GM12878 (cell line): ENCODE measurements at regions not wholly inside any gene's neighbourhood (a gene's known extent, or its start where the extent isn't known, plus 50 kb on each side); places are given as distances from the start of the nearest gene placed in this dataset.

Experiments used
- ATAC-seq: fragments of 200-7000 bp; cut with Tn5 transposase; 3 replicates; pipeline ENCODE4 v1.9.1; 2020; ENCODE audit warnings: mild to moderate bottlenecking, moderate library complexity
- BruUV-seq: library from RNA; stranded (reverse); fragments of 400-500 nt; replicated peaks from 2 replicates; lab custom pipeline; 2021; lab: Mats Ljungman, UMichigan
- CTCF ChIA-PET: fragments of 300-600 bp; sonication (Branson Sonifier 250); formaldehyde crosslinking; extraction: SDS; loops from one replicate; lab custom pipeline; 2021; ENCODE audit warnings: inconsistent platforms; lab: Yijun Ruan, JAX
- POLR2A ChIA-PET: fragments of 350-600 bp; formaldehyde crosslinking; extraction: SDS; loops from one replicate; lab custom pipeline; 2021; ENCODE audit warnings: inconsistent platforms; lab: Charles Lee
- RAD21 ChIA-PET: fragments of 300-600 bp; sonication (Branson Sonifier 250); formaldehyde crosslinking; loops from one replicate; lab custom pipeline; 2023; ENCODE audit warnings: antibody characterized with exemption; ENCODE audit not compliant: unreplicated experiment; lab: Charles Lee
- SMC1A ChIA-PET: fragments of 300-600 bp; sonication (Branson Sonifier 250); formaldehyde crosslinking; loops from one replicate; lab custom pipeline; 2023; ENCODE audit not compliant: unreplicated experiment, uncharacterized antibody; lab: Charles Lee
- DNase-seq: peaks from one replicate; pipeline ENCODE4 v3.0.0-alpha.2; 2011; ENCODE audit warnings: low read depth, low spot score
- FAIRE-seq: peaks from 3 replicates; lab custom pipeline; 2011; peaks lifted over from hg19 to GRCh38; lab: Jason Lieb, UNC
- H2AFZ ChIP-seq: 2 replicates; pipeline ENCODE4 v1.6.0; 2011; ENCODE audit warnings: low read depth, low read length, control low read depth; ENCODE audit not compliant: control insufficient read depth
- H3K27ac ChIP-seq: 2 replicates; pipeline ENCODE4 v1.5.1; 2011; ENCODE audit warnings: control low read depth; ENCODE audit not compliant: control insufficient read depth, insufficient read depth
- H3K27me3 ChIP-seq, 2 experiments: replicated peaks in 1 of 2; 2 replicates each; pipeline versions ENCODE4 v1.6.0 to v1.6.1; 2011; ENCODE audit warnings: low read length in 1 of 2; ENCODE audit not compliant: control insufficient read depth in 2 of 2, insufficient read depth in 2 of 2
- H3K36me3 ChIP-seq, 2 experiments: 2 replicates each; pipeline ENCODE4 v1.5.1; 2011; ENCODE audit warnings: low read length in 1 of 2; ENCODE audit not compliant: control insufficient read depth in 2 of 2, insufficient read depth in 2 of 2
- H3K4me1 ChIP-seq: 2 replicates; pipeline ENCODE4 v1.6.1; 2011; ENCODE audit warnings: mild to moderate bottlenecking, low read length, moderate library complexity, mixed read lengths; ENCODE audit not compliant: control insufficient read depth, insufficient read depth
- H3K4me2 ChIP-seq: 2 replicates; pipeline ENCODE4 v1.6.0; 2011; ENCODE audit warnings: control low read depth; ENCODE audit not compliant: control insufficient read depth, insufficient read depth
- H3K4me3 ChIP-seq: fragments of 200-600 bp; sonication (generic); 2 replicates; pipeline ENCODE4 v1.5.1; 2016
- H3K79me2 ChIP-seq: 2 replicates; pipeline ENCODE4 v1.6.0; 2011; ENCODE audit warnings: low read length; ENCODE audit not compliant: control insufficient read depth, insufficient read depth
- H3K9ac ChIP-seq: 2 replicates; pipeline ENCODE4 v1.8.0; 2011; ENCODE audit warnings: low read length, control low read depth, mixed read lengths; ENCODE audit not compliant: control insufficient read depth, insufficient read depth
- H3K9me3 ChIP-seq: replicated peaks from 3 replicates; pipeline ENCODE4 v1.5.1; 2011; ENCODE audit warnings: mild to moderate bottlenecking, low read length; ENCODE audit not compliant: control insufficient read depth, insufficient read depth
- H4K20me1 ChIP-seq: 2 replicates; pipeline ENCODE4 v1.6.0; 2011; ENCODE audit not compliant: control insufficient read depth, insufficient read depth
- BCL11A ChIP-seq: IDR thresholded peaks from 2 replicates; pipeline ENCODE4 v1.6.1; 2011; ENCODE audit warnings: low read depth, low read length
- CBX3 ChIP-seq: fragments of 200-600 bp; sonication (generic); IDR thresholded peaks from 2 replicates; pipeline ENCODE4 v1.6.1; 2016; ENCODE audit warnings: low read depth, borderline replicate concordance
- EED ChIP-seq: sonication (generic); IDR thresholded peaks from 2 replicates; pipeline ENCODE4 v1.6.1; 2016; ENCODE audit warnings: antibody characterized with exemption, low read depth
- HDAC6 ChIP-seq: fragments of 200-600 bp; sonication (generic); IDR thresholded peaks from one replicate; pipeline ENCODE4 v1.8.0; 2017; ENCODE audit warnings: antibody characterized with exemption; ENCODE audit not compliant: unreplicated experiment
- IRF5 ChIP-seq: fragments of 450-650 bp; IDR thresholded peaks from 2 replicates; pipeline ENCODE4 v1.6.1; 2017; ENCODE audit warnings: borderline replicate concordance
- JUND ChIP-seq: IDR thresholded peaks from 2 replicates; pipeline ENCODE4 v1.6.1; 2012; ENCODE audit warnings: low read depth, mild to moderate bottlenecking, low read length, improper control_type of control experiment, moderate library complexity
- KDM1A ChIP-seq: fragments of 200-600 bp; sonication (generic); IDR thresholded peaks from 2 replicates; pipeline ENCODE4 v1.6.1; 2016; ENCODE audit warnings: borderline replicate concordance
- KLF5 ChIP-seq: fragments of 450-650 bp; IDR thresholded peaks from 2 replicates; pipeline ENCODE4 v1.6.1; 2014; ENCODE audit warnings: mild to moderate bottlenecking; ENCODE audit not compliant: partially characterized antibody
- RBBP5 ChIP-seq: fragments of 200-600 bp; sonication (generic); conservative IDR thresholded peaks from 2 replicates; pipeline ENCODE4 v1.6.1; 2016
- TAF1 ChIP-seq: IDR thresholded peaks from 2 replicates; pipeline ENCODE4 v1.6.1; 2011; ENCODE audit warnings: mild to moderate bottlenecking, low read depth, low read length, borderline replicate concordance
- ZNF622 ChIP-seq: fragments of 450-650 bp; IDR thresholded peaks from 2 replicates; pipeline ENCODE4 v1.6.1; 2017; ENCODE audit warnings: mild to moderate bottlenecking, inconsistent platforms
- WGBS: methylation state at CpG from one replicate; pipeline ENCODE4 v1.1.6; 2016; ENCODE audit warnings: low lambda C conversion rate; ENCODE audit not compliant: insufficient replicate concordance, insufficient coverage; ENCODE audit errors: missing lambda C conversion rate; 5-methylcytosine and 5-hydroxymethylcytosine counted together
- in situ Hi-C: fragments of 300-500 bp; cut with MboI; formaldehyde crosslinking; loops from 9 replicates; pipeline ENCODE4 v1.14.3; 2018; ENCODE audit warnings: mixed read lengths
- intact Hi-C: fragments of 100-400 bp; cut with micrococcal nuclease; formaldehyde crosslinking; loops from one replicate; pipeline ENCODE4 v1.14.2; 2022; ENCODE audit not compliant: unreplicated experiment
- TF ChIP-seq, protein P1 (sequence below): IDR thresholded peaks from 2 replicates; pipeline ENCODE4 v1.6.1; 2011; ENCODE audit warnings: mild to moderate bottlenecking, low read depth, low read length, moderate library complexity; ENCODE audit not compliant: insufficient replicate concordance
- TF ChIP-seq, protein P2 (sequence below): fragments of 450-650 bp; IDR thresholded peaks from 2 replicates; pipeline ENCODE4 v1.6.1; 2017; ENCODE audit warnings: antibody characterized with exemption, mild to moderate bottlenecking, moderate library complexity
- TF ChIP-seq, protein P3 (sequence below): fragments of 450-650 bp; IDR thresholded peaks from 2 replicates; pipeline ENCODE4 v1.6.1; 2017; ENCODE audit warnings: low read depth, mild to moderate bottlenecking, moderate library complexity

DNA sequence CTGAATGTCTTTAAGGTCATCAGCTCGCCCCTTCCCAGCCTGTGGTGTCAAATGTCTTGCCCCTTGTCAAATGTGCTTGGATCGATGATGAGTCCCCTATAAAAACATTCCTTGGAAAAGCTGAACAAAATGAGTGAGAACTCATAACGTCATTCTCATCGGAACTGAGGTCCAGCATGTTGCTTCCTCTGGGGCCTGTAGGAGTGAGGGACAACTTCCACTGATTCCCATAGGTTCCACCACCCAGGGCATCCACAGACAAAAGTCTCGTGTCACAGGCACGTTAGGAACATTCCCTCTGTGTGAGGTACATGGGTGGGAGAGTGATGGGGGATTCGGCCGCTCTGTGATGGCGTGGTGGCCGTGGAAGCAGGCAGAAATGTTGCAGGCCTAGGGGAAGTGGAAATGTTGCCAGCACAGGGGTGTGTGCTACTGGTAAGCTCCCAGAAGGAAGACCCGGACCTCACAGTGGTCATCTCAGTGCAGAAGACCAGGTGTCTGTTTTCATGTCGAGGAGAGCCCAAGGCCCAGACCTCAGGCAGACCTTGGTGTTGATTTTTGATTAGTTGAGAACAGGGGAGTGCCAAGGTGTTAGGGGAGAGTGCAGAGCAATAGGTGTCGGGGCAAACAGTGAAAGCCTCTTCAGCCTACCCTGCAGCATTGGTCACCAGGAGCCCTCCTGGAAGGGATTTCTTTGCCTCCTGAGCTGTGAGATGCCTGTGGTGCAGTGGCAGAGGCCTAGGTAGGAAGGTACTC is 96.8 kb downstream of the SNRPN start (continued):
- TF ChIP-seq, protein P1, sequence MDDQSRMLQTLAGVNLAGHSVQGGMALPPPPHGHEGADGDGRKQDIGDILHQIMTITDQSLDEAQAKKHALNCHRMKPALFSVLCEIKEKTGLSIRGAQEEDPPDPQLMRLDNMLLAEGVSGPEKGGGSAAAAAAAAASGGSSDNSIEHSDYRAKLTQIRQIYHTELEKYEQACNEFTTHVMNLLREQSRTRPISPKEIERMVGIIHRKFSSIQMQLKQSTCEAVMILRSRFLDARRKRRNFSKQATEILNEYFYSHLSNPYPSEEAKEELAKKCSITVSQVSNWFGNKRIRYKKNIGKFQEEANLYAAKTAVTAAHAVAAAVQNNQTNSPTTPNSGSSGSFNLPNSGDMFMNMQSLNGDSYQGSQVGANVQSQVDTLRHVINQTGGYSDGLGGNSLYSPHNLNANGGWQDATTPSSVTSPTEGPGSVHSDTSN = no peak

DNA sequence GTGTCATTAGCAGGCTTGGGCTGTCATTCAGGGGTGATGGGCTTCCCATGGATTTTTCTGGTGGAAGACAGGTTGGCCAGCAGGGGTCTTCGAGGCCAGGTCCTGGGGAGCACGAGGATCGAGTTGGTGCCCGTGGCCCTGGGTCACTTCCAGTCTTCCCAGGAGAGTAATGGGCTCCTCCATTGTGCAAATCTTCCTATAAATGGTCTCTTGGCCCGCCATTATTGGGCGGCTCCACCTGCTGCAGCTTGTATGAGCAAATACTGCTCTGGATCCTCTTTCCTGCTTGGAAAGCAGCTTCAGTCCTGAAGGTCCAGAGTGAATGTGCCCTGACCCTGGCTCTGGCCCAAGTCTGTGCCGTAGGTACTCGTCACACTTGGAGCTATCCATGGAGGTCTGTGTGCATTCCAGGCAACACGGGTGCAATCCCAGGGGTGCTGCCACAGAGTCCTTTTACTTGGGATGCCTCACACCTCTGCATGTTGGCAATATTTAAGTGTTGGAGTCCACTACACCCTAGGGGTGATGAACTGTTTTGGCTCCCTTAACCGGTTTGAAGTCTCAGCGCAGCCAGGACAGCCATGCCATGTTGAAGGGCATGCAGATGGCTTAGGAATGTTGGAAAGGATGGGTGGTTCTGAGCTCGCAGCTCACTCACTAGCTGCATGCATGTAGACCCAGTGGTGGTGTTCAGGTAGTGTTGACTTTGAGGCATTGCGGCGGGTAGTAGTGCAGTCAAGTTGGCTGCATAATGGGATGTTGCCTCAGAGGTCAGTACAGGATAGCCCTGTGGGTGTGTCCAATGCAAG is 97.6 kb downstream of the SNRPN start:
- FAIRE-seq = no peak
- ATAC-seq = no peak
- in situ Hi-C loops (no loop called here), intact Hi-C loops (no loop called here)
- no TSS peak for BruUV-seq
- ChIA-PET POLR2A (no interaction called here), RAD21 (no interaction called here), SMC1A (no interaction called here), CTCF (no interaction called here)
- H3K4me2 ChIP-seq = no peak overlapping the region
- no peak overlapping the region for H3K27ac ChIP-seq
- H3K4me1 ChIP-seq = no peaks in the 10 kb centered on the region
- H3K27me3 ChIP-seq = no peaks in the 10 kb centered on the region
- no peaks in the 10 kb centered on the region for H4K20me1 ChIP-seq
- 71% methylated on average over 14 of the region's 14 CpGs for WGBS
- DNase-seq = no peak
- peaks cover 41% of the 10 kb centered on the region; the same call in 2 of the 3 replicates for H3K9me3 ChIP-seq
- no peak overlapping the region for H3K4me3 ChIP-seq
- no peak overlapping the region for H3K9ac ChIP-seq
- H3K79me2 ChIP-seq = no peaks in the 10 kb centered on the region
- no peak overlapping the region for H2AFZ ChIP-seq
- peaks cover 0 to 2% of the 10 kb centered on the region in 2 experiments; a peak in 1 of 4 replicates for H3K36me3 ChIP-seq
- no peak for TF ChIP-seq RBBP5
- no peak for TF ChIP-seq TAF1
- no peak for TF ChIP-seq EED
- no peak for TF ChIP-seq CBX3
- TF ChIP-seq KLF5 = no peak
- no peak for TF ChIP-seq KDM1A
- no peak for TF ChIP-seq BCL11A
- TF ChIP-seq, protein P2, sequence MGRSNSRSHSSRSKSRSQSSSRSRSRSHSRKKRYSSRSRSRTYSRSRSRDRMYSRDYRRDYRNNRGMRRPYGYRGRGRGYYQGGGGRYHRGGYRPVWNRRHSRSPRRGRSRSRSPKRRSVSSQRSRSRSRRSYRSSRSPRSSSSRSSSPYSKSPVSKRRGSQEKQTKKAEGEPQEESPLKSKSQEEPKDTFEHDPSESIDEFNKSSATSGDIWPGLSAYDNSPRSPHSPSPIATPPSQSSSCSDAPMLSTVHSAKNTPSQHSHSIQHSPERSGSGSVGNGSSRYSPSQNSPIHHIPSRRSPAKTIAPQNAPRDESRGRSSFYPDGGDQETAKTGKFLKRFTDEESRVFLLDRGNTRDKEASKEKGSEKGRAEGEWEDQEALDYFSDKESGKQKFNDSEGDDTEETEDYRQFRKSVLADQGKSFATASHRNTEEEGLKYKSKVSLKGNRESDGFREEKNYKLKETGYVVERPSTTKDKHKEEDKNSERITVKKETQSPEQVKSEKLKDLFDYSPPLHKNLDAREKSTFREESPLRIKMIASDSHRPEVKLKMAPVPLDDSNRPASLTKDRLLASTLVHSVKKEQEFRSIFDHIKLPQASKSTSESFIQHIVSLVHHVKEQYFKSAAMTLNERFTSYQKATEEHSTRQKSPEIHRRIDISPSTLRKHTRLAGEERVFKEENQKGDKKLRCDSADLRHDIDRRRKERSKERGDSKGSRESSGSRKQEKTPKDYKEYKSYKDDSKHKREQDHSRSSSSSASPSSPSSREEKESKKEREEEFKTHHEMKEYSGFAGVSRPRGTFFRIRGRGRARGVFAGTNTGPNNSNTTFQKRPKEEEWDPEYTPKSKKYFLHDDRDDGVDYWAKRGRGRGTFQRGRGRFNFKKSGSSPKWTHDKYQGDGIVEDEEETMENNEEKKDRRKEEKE = no peak
- TF ChIP-seq, protein P3, sequence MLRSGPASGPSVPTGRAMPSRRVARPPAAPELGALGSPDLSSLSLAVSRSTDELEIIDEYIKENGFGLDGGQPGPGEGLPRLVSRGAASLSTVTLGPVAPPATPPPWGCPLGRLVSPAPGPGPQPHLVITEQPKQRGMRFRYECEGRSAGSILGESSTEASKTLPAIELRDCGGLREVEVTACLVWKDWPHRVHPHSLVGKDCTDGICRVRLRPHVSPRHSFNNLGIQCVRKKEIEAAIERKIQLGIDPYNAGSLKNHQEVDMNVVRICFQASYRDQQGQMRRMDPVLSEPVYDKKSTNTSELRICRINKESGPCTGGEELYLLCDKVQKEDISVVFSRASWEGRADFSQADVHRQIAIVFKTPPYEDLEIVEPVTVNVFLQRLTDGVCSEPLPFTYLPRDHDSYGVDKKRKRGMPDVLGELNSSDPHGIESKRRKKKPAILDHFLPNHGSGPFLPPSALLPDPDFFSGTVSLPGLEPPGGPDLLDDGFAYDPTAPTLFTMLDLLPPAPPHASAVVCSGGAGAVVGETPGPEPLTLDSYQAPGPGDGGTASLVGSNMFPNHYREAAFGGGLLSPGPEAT = no peak
- no peak for TF ChIP-seq JUND
- no peak for TF ChIP-seq ZNF622
- TF ChIP-seq HDAC6 = no peak
- no peak for TF ChIP-seq IRF5
